MCF 10A (cell line): ENCODE measurements at regions not wholly inside any gene's neighbourhood (a gene's known extent, or its start where the extent isn't known, plus 50 kb on each side); places are given as distances from the start of the nearest gene placed in this dataset.

Experiments
- BruUV-seq: library from RNA; stranded (reverse); fragments of 400-500 nt; replicated peaks from 2 replicates; lab custom pipeline; 2021; lab: Mats Ljungman, UMichigan
- CTCF ChIA-PET: fragments of 300-600 bp; sonication (Branson Sonifier 250); formaldehyde crosslinking; extraction: SDS; loops from one replicate; lab custom pipeline; 2021; ENCODE audit warnings: antibody characterized with exemption, inconsistent platforms; lab: Yijun Ruan, JAX
- POLR2A ChIA-PET: fragments of 300-600, 350-650 bp; sonication (Branson Sonifier 250); formaldehyde crosslinking; extraction: SDS; loops from one replicate; lab custom pipeline; 2020; ENCODE audit warnings: antibody characterized with exemption, inconsistent platforms; lab: Yijun Ruan, JAX
- DNase-seq: peaks from one replicate; pipeline ENCODE4 v3.0.0-alpha.2; 2018; ENCODE audit not compliant: unreplicated experiment
- H3K27ac Mint-ChIP-seq: one replicate; pipeline ENCODE4 v1.8.0; 2022; ENCODE audit warnings: mild to moderate bottlenecking, low read depth, mixed read lengths; ENCODE audit not compliant: unreplicated experiment
- H3K27me3 Mint-ChIP-seq: one replicate; pipeline ENCODE4 v1.8.0; 2022; ENCODE audit warnings: mixed read lengths; ENCODE audit not compliant: insufficient read depth, unreplicated experiment
- H3K36me3 Mint-ChIP-seq: one replicate; pipeline ENCODE4 v1.8.0; 2022; ENCODE audit warnings: mild to moderate bottlenecking, moderate library complexity, mixed read lengths; ENCODE audit not compliant: insufficient read depth, unreplicated experiment
- H3K4me1 Mint-ChIP-seq: one replicate; pipeline ENCODE4 v1.8.0; 2022; ENCODE audit warnings: mixed read lengths; ENCODE audit not compliant: insufficient read depth, unreplicated experiment
- H3K4me3 Mint-ChIP-seq: one replicate; pipeline ENCODE4 v1.8.0; 2022; ENCODE audit warnings: mild to moderate bottlenecking, moderate library complexity, mixed read lengths; ENCODE audit not compliant: unreplicated experiment
- H3K9me3 Mint-ChIP-seq: one replicate; pipeline ENCODE4 v1.8.0; 2022; ENCODE audit warnings: mixed read lengths; ENCODE audit not compliant: unreplicated experiment
- intact Hi-C: fragments of 100-400 bp; cut with micrococcal nuclease; formaldehyde crosslinking; loops from 2 replicates; pipeline ENCODE4 v1.14.1; 2022
- TF ChIP-seq, protein P1 (sequence below): fragments of 200-600 bp; IDR thresholded peaks from one replicate; pipeline ENCODE4 v1.8.0; 2022; ENCODE audit warnings: antibody characterized with exemption, mild to moderate bottlenecking; ENCODE audit not compliant: unreplicated experiment

DNA sequence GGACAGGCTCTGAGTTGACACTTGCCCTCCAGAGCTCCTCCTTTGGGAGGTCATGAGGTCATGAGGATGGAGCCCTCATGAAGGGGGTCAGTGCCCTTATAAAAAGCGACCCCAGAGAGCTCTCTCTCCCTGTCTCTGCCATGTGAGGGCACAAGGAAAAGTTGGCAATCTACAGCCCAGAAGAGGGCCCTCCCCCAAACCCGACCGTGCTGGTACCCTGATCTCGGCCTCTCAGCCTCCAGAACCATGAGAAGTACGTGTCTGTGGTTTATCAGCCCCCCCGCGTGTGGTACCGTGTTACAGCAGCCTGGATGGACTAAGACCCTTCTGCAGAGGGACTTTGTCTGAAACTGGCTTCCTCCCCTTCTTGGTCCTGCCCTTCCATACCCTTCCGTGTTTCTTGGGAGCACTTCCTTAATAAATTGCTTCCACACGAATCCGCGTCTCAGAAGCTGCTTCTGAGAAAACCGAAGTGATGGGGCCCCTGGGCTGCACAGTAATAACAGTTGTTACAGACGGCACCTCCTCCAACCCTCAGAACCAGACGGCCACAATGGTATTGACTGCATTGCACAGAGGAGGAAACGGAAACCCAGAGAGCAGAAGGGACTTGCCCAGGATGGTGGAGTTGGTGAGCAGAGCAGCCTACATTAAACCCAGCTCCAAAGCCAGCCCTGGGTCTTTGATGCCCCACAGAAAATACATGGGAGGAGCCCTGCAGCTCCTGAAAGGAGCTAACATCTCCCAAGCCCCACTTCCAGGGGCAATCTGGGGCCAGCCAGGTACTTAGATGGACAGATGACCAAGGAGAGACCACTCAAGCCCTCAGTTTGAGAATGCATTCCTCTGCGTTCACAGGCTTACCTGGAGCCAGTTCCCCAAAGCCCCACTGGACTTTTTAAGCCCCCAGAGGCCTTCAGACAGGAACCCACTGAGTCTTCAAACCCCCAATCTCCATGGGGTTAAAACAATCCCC lies 242.7 kb downstream of the BCOR start:
- H3K4me1 Mint-ChIP-seq, result no peaks in the 10 kb centered on the region
- H3K36me3 Mint-ChIP-seq, result no peaks in the 10 kb centered on the region
- no peak for DNase-seq
- intact Hi-C loops, result no loop called here
- H3K9me3 Mint-ChIP-seq, result peaks cover 1% of the 10 kb centered on the region
- no TSS peak for BruUV-seq
- H3K27me3 Mint-ChIP-seq, result peaks cover 42% of the 10 kb centered on the region
- no peak overlapping the region for H3K27ac Mint-ChIP-seq
- TF ChIP-seq, protein P1, sequence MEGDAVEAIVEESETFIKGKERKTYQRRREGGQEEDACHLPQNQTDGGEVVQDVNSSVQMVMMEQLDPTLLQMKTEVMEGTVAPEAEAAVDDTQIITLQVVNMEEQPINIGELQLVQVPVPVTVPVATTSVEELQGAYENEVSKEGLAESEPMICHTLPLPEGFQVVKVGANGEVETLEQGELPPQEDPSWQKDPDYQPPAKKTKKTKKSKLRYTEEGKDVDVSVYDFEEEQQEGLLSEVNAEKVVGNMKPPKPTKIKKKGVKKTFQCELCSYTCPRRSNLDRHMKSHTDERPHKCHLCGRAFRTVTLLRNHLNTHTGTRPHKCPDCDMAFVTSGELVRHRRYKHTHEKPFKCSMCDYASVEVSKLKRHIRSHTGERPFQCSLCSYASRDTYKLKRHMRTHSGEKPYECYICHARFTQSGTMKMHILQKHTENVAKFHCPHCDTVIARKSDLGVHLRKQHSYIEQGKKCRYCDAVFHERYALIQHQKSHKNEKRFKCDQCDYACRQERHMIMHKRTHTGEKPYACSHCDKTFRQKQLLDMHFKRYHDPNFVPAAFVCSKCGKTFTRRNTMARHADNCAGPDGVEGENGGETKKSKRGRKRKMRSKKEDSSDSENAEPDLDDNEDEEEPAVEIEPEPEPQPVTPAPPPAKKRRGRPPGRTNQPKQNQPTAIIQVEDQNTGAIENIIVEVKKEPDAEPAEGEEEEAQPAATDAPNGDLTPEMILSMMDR, result no peak
- ChIA-PET POLR2A (no interaction called here), CTCF (interaction anchor here (0.6 kb wide), 2 partner anchors 24 to 150 kb away, joined by 3 read pairs; no protein-coding TSS in a partner anchor)
- no peak overlapping the region for H3K4me3 Mint-ChIP-seq

DNA sequence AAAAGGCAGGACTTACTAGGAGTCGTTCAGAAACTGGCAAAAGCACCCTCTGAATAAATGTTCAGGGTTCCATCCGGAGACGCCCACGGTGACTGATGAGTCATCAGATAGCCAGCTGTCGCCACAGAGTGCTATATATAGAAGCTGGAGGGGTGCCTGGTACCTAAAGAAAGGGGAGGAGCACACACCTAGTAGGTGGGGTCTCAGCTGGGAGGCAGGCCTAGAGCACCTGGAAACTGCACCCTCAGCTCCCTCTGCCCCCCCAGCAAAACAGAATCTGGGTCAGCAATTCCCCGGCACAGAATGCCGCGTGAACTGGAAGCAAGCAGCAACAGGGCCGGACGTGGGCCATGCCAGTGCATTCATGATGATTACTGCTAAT lies 242.0 kb downstream of the BCOR start:
- no peaks in the 10 kb centered on the region for H3K4me1 Mint-ChIP-seq
- no peaks in the 10 kb centered on the region for H3K9me3 Mint-ChIP-seq
- POLR2A ChIA-PET, result no interaction called here

DNA sequence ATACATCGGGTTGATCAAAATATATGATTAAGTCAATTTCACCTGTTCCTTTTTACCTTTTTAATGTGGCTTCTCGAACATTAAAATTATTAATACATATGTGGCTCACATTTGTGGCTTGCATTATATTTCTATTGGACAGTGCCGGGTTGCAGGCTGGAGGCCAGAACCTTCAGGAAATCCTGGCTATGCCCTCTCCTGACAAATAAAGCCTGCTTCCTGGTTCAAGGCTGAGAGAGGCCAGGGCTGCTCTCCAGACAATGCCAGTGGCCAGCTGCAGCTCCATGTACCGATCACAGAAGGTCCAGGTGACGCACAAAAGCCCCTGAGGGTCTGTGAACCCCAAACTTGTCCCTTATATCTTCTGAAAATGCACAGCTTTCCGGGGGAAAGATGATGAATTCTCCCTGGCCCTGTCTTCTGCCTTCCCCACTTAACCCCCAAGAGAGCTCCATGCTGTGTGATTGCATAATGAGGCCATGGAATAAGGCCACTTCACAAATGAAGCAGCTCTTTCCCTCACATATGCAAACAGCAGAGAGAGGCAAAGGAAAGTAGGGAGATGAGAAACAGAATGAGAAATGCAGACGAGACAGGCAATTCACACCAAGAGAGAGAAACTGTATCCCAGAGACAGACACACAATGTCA lies 241.2 kb downstream of the BCOR start:
- no peak overlapping the region for H3K27ac Mint-ChIP-seq
- intact Hi-C loops, result no loop called here
- CTCF ChIA-PET, result no interaction called here

More for the DNA sequence above, 242.0 kb downstream of the BCOR start:
- no TSS peak for BruUV-seq
- peak; percentile 55 for DNase-seq
- Mint-ChIP-seq H3K27ac (no peak overlapping the region), H3K27me3 (peaks cover 42% of the 10 kb centered on the region), H3K36me3 (no peaks in the 10 kb centered on the region), H3K4me3 (no peak overlapping the region)
- intact Hi-C loops, result no loop called here
- TF ChIP-seq, protein P1, result no peak
- CTCF ChIA-PET, result no interaction called here

More for the DNA sequence above, 241.2 kb downstream of the BCOR start:
- H3K9me3 Mint-ChIP-seq, result no peaks in the 10 kb centered on the region
- TF ChIP-seq, protein P1, result no peak
- peaks cover 47% of the 10 kb centered on the region for H3K27me3 Mint-ChIP-seq
- H3K36me3 Mint-ChIP-seq, result no peaks in the 10 kb centered on the region
- no peak for DNase-seq
- BruUV-seq, result no TSS peak
- H3K4me1 Mint-ChIP-seq, result no peaks in the 10 kb centered on the region
- H3K4me3 Mint-ChIP-seq, result no peak overlapping the region
- POLR2A ChIA-PET, result no interaction called here
